Ascending aorta (tissue), 2 donors: ENCODE measurements at regions not wholly inside any gene's neighbourhood (a gene's known extent, or its start where the extent isn't known, plus 50 kb on each side); places are given as distances from the start of the nearest gene placed in this dataset.

ENCODE experiments used
- DNase-seq, 2 donors: peaks; one replicate each; pipeline ENCODE4 v3.0.0-alpha.2; 2019; ENCODE audit warnings: low spot score in 2 of 2
- H3K27ac ChIP-seq, 2 donors: fragments of 200-600 bp; sonication (generic); one replicate each; pipeline ENCODE4 v1.5.1; 2016 to 2017; ENCODE audit warnings: mild to moderate bottlenecking in 1 of 2
- H3K27me3 ChIP-seq: fragments of 200-600 bp; sonication (generic); one replicate; pipeline ENCODE4 v1.5.1; 2017
- H3K36me3 ChIP-seq, 2 donors: fragments of 200-600 bp; sonication (generic); one replicate each; pipeline ENCODE4 v1.5.1; 2016
- H3K4me1 ChIP-seq, 2 donors: fragments of 200-600 bp; sonication (generic); one replicate each; pipeline ENCODE4 v1.5.1; 2016 to 2017; ENCODE audit warnings: mild to moderate bottlenecking in 1 of 2
- H3K4me3 ChIP-seq, 2 donors: fragments of 200-600 bp; sonication (generic); one replicate each; pipeline ENCODE4 v1.5.1; 2016 to 2017; ENCODE audit warnings: mild to moderate bottlenecking in 1 of 2
- H3K9me3 ChIP-seq, 2 donors: fragments of 200-600 bp; sonication (generic); one replicate each; pipeline ENCODE4 v1.5.1; 2016
- intact Hi-C: fragments of 100-400 bp; cut with DNase I; formaldehyde crosslinking; loops from one replicate; pipeline ENCODE4 v1.15.1; 2023
- TF ChIP-seq, protein P1 (sequence below), 3 experiments: fragments of 200-600 bp in 2 of 3; fragments of 450-650 bp in 1 of 3; sonication (generic) in 2 of 3; IDR thresholded peaks; one replicate each; pipeline ENCODE4 v1.5.1; 2016 to 2019; ENCODE audit warnings: antibody characterized with exemption in 3 of 3, mild to moderate bottlenecking in 1 of 3, moderate library complexity in 1 of 3

- Histone ChIP-seq H3K27me3 (no peaks in the 10 kb centered on the region), H3K4me3 (no peak overlapping the region), H3K4me1 (no peaks in the 10 kb centered on the region), H3K9me3 (no peaks in the 10 kb centered on the region), H3K27ac (no peak overlapping the region), H3K36me3 (no peaks in the 10 kb centered on the region)
- TF ChIP-seq, protein P1, sequence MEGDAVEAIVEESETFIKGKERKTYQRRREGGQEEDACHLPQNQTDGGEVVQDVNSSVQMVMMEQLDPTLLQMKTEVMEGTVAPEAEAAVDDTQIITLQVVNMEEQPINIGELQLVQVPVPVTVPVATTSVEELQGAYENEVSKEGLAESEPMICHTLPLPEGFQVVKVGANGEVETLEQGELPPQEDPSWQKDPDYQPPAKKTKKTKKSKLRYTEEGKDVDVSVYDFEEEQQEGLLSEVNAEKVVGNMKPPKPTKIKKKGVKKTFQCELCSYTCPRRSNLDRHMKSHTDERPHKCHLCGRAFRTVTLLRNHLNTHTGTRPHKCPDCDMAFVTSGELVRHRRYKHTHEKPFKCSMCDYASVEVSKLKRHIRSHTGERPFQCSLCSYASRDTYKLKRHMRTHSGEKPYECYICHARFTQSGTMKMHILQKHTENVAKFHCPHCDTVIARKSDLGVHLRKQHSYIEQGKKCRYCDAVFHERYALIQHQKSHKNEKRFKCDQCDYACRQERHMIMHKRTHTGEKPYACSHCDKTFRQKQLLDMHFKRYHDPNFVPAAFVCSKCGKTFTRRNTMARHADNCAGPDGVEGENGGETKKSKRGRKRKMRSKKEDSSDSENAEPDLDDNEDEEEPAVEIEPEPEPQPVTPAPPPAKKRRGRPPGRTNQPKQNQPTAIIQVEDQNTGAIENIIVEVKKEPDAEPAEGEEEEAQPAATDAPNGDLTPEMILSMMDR (IDR thresholded peaks at IDR 0.05): no peak
- no peak for DNase-seq
- intact Hi-C loops: no loop called here
Measured at GRCh38 chr15:70248116-70249025, 150.7 kb upstream of the TLE3 start.

DNA sequence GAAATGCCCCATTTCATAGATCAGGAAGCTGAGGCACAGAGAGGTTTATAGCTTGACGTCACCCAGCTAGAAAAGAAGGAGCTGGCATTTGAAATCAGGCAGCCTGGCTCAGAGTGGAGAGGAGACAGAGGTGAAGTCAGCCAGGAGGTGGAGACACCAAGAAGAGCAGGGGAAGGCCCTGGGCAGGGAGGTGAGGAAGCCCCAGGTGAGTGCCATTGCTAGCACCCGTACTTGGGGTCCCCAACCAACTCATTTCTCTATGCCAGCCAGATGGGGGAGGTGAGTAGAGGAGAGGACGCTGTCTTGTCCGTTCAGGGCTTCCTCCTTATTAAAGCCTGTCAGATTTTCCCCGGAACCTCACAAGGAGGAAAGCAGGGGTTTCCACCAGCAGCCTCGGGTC is 149.6 kb upstream of the TLE3 start:
- no peaks in the 10 kb centered on the region for H3K36me3 ChIP-seq
- H3K27ac ChIP-seq: no peak overlapping the region
- DNase-seq: no peak
- no peaks in the 10 kb centered on the region for H3K27me3 ChIP-seq
- TF ChIP-seq, protein P1 (IDR thresholded peaks at IDR 0.05): no peak
- intact Hi-C loops: no loop called here
- H3K4me3 ChIP-seq: no peak overlapping the region
- no peaks in the 10 kb centered on the region for H3K4me1 ChIP-seq
- H3K9me3 ChIP-seq: no peaks in the 10 kb centered on the region

DNA sequence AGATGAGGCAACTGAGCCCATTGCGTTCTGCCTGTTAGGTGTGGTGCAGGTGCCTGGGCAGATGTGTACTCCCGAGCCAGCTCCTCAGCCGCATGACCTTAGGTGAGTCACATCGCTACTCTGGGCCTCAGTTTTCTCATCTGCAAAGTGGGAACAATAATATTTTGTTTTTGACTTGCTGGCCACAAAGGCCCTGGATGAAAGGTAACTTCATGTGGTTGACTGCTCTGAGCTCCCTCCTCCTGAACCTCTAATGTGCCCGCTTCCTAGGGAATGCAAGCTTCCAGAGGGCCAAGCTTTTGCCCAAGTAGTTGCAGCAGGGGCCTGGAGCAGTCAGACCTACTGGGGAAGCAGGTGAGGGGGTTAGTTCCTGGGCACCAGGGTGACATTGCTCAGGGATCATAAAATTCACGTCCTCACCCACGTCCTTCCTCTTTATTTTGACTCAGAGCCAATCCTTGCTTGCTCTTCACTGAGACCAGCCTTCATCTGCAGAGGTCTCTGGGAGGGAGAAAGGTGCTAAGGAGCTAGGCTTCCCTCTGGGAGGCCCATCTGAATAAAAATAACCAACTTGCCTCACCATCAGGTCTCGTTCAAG is 149.0 kb upstream of the TLE3 start:
- no peak overlapping the region for H3K4me3 ChIP-seq
- DNase-seq: no peak
- H3K36me3 ChIP-seq: no peaks in the 10 kb centered on the region
- intact Hi-C loops: no loop called here
- no peaks in the 10 kb centered on the region for H3K27me3 ChIP-seq
- H3K4me1 ChIP-seq: no peaks in the 10 kb centered on the region
- TF ChIP-seq, protein P1 (IDR thresholded peaks at IDR 0.05): no peak
- no peak overlapping the region for H3K27ac ChIP-seq
- H3K9me3 ChIP-seq: no peaks in the 10 kb centered on the region

DNA sequence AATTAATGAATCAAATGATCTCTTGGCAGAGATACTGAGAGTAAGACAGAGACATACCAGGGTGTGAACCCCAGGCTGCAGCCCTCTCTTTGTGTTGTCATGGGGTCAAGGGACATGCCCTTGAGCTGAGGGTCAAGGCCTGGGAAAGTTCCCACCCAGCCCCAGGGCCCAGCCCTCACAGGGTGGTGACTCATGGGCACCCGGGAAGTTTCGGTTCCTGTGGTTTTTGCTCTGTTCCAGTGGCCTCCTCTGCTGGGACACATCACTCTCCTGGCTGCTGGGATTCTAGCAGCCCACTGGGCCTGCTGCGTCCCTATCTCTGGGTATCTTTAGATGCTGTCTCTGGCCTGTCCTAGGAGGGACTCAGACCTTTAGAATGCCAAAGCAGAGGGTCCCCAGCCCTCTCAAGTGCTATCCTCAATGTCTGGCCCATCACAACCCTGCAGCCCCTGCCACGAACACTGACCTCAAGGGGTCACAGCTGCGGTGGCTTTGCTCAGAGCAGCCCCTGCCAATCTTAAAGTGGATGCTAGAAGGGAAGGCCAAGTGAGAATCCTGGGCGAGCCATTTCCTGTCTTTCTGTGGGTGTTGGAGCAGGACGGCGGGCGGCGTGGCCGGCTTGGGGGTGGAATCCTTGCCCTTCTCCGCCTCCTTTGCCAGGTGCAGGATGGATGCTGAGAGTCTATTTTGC is 148.4 kb upstream of the TLE3 start:
- TF ChIP-seq, protein P1 (IDR thresholded peaks at IDR 0.05): no peak
- H3K4me1 ChIP-seq: no peaks in the 10 kb centered on the region
- no peak overlapping the region for H3K27ac ChIP-seq
- H3K27me3 ChIP-seq: no peaks in the 10 kb centered on the region
- intact Hi-C loops: no loop called here
- no peaks in the 10 kb centered on the region for H3K9me3 ChIP-seq
- H3K4me3 ChIP-seq: no peak overlapping the region
- H3K36me3 ChIP-seq: no peaks in the 10 kb centered on the region
- DNase-seq: no peak

- Histone ChIP-seq H3K27ac (no peak overlapping the region), H3K9me3 (no peaks in the 10 kb centered on the region), H3K27me3 (no peaks in the 10 kb centered on the region), H3K4me3 (no peak overlapping the region), H3K4me1 (no peaks in the 10 kb centered on the region), H3K36me3 (no peaks in the 10 kb centered on the region)
- no peak for DNase-seq
- TF ChIP-seq, protein P1 (IDR thresholded peaks at IDR 0.05): no peak
- intact Hi-C loops: no loop called here
Measured at GRCh38 chr15:70244978-70245542, 147.3 kb upstream of the TLE3 start.
